Fibroblast of skin of scalp (primary cell): ENCODE measurements at regions not wholly inside any gene's neighbourhood (a gene's known extent, or its start where the extent isn't known, plus 50 kb on each side); places are given as distances from the start of the nearest gene placed in this dataset.

Experiments used
- DNase-seq: peaks from one replicate; pipeline ENCODE4 v3.0.0-alpha.2; 2013

- DNase-seq = no peak
These were observed 484.4 kb downstream of the PLA2G4A start for GRCh38 chr1:187313115-187313514.

DNA sequence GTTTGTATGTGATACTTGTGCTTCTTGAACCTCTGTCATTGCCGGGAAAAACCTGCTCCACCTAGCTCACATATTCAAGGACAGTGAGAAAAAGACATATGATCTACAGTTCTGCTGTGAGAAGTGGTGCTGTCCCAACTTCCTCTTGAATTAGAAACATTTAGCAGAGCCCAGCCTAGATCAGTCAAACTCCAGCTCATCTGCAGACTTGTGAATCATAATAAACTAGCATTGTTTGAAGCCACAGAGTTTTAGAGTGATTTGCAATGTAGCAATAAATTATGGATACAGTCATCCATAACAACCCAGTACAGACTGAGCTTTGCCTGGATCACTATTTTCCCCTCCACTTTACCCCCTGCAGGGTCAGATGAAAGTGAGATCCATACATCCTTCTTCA, 497.8 kb downstream of the PLA2G4A start:
- no peak for DNase-seq

- no peak for DNase-seq
These were observed 507.9 kb downstream of the PLA2G4A start for GRCh38 chr1:187336441-187337168.

GRCh38 chr1:187338762-187339412, 510.1 kb downstream of the PLA2G4A start:
- DNase-seq = no peak

- no peak for DNase-seq
These were observed 513.7 kb downstream of the PLA2G4A start for GRCh38 chr1:187342495-187342894.

GRCh38 chr1:187374082-187374481, 545.3 kb downstream of the PLA2G4A start:
- DNase-seq = no peak

GRCh38 chr1:187374742-187375141, 546.0 kb downstream of the PLA2G4A start:
- no peak for DNase-seq

DNA sequence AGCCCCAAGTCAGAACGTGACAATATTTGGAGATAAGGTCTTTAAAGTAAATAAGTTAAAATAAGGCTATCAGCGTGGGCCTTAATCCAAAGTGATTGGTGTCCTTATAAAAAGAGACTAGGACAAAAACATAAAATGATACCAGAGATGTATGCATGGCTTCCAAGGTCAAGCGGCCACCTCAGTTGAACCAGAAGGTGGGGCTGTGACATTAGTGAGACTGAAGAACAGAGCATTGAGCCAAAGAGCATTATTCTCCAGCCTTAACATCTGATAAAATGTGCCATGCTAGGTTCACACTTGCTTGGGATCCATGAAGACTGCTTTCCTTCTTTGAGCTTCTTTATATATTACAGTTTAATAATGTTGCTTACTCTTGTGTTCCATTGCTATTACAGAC, 554.6 kb downstream of the PLA2G4A start:
- DNase-seq = no peak

DNA sequence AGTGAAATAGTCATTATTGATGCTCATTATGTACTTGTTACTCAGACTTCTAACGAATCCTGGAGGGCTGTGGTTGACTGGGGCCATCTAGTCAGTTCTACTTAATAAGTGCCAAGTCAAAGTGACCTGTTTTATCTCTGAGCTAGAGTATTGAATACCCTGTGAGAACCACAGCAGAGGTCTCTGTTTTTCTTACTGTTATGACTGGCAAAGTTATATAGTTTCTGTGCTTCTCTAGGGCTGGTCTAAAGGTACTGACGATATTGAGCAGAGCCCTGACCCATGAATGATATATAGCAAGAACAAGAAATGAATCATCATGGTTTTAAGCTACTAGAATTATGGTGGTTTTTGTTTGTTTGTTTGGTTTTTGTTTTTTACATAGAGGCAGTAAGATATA, 555.8 kb downstream of the PLA2G4A start:
- DNase-seq = no peak

DNA sequence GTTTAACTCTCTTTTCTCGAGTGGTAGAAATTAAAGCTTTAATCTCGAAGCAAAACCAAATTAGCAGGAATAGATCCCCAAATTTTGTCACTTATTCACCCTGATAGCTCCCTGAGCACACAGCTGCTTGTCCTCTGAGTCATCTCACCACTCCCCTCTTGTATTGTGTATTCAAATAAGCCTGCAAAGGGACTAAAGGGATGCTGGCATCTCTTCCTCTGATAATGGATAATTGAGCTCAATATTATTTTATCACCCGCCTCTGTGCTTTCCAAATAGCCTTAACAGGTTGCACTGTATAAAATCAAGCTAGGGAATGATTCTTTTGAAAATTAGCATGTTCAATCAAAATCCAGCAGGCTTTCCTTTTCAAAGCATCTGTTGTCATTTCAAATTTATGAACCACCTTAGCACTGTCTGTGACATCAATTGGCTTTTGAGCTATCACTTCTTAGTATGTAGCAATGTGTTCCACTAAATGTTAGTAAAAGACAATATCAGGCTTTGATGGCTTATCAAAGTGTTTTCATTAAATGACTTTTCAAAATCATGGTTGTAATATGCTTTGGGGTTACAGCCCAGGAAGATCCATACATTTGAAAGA, 561.6 kb downstream of the PLA2G4A start:
- DNase-seq = no peak

GRCh38 chr1:187396226-187396625, 567.5 kb downstream of the PLA2G4A start:
- DNase-seq = no peak

- no peak for DNase-seq
These were observed 568.4 kb downstream of the PLA2G4A start for GRCh38 chr1:187396929-187397796.

- DNase-seq = no peak
These were observed 579.7 kb downstream of the PLA2G4A start for GRCh38 chr1:187408212-187409004.

- DNase-seq = no peak
These were observed 580.6 kb downstream of the PLA2G4A start for GRCh38 chr1:187409341-187409740.

DNA sequence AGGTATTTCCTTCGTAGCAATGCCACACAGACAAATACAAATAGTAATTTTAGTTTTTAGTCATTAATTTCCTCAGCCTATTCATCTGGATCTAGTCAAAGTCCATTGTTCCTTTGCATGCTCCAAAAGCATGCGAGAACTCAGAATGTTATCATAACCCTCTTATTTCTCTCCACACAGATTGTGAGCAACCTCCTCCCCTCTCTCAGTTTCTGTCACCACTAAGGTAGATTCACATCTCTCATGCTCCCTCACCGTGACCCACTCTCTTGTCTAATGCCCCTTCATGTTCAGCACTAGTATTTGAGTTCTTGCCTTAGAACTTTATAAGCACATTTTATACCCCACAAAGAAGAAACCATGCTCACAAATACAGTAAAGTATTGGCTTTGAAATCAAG, 582.4 kb downstream of the PLA2G4A start:
- no peak for DNase-seq

- no peak for DNase-seq
These were observed 584.8 kb downstream of the PLA2G4A start for GRCh38 chr1:187413405-187414169.

- no peak for DNase-seq
These were observed 586.3 kb downstream of the PLA2G4A start for GRCh38 chr1:187415065-187415464.

DNA sequence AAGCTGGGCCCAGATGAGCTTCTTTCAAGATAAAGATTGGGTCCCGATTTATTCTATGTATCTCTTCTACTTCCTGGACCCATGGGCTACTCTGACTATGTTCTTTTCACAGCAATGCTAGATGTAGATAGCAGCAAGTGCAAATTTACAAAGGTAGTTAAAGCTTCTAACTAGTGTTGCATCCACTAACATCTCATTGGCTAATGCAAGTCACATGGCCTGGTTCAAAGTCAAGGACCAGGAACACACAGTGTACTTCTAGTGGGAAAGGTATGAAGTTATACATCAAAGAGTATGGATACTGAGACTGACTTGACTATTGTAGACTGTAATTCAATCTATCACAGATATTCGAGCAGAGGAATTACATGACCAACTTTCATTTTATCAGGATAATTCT, 588.8 kb downstream of the PLA2G4A start:
- no peak for DNase-seq

GRCh38 chr1:187433598-187433997, 604.8 kb downstream of the PLA2G4A start:
- DNase-seq = peak; percentile 1

DNA sequence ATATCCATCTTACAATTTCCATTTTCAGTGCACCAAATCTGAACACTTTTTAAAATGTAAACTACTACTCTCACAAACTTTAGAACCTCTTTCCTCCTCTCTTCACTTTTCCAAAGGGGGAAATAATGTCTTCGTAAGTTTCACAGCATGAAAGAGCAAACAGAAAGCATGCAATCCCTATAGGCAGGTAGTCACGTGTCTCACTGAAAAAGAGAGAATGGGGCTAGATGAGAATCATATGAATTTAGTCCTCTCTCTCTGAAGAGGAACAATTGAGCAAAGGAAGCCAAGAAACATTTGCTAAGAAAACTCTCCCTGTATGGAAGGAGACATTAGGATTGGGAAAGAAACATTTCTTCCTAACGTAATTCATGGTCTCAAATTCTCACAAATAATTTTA, 613.9 kb downstream of the PLA2G4A start:
- no peak for DNase-seq

DNA sequence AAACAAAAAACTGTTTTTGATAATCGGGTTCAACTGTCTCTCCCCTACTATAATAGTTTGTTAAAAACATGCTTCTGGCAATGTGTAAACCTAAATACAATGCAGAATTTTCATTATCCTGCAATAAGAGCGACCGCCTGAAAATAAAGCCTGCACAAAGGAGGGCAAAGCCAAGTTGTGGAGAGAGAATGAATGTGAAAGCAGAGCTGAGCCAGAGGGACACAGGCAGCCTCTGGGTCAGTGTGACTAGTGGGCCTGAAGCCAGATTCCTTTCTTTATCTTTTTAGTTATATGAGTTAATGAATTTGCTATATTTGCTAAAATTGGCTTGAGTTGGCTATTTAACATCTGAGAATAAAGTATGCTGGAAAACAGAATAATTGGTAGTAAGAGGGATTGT, 615.2 kb downstream of the PLA2G4A start:
- DNase-seq = no peak
